ENCODE measurements at regions not wholly inside any gene's neighbourhood (a gene's known extent, or its start where the extent isn't known, plus 50 kb on each side); places are given as distances from the start of the nearest gene placed in this dataset.

- TF ChIP-seq CTCF (conservative IDR thresholded peaks at IDR 0.05 in 1 of 2, IDR thresholded peaks at IDR 0.05 in 1 of 2; ENCODE audit: low read depth in 1 of 2, low read length in 2 of 2) (no peak), EZH2 (IDR thresholded peaks at IDR 0.05; ENCODE audit: low read length, missing control alignments) (no peak)
These were observed 309.5 kb upstream of the NPVF start for GRCh38 chr7:25537662-25538375.
